SU-DHL-6 (cell line): ENCODE measurements at regions not wholly inside any gene's neighbourhood (a gene's known extent, or its start where the extent isn't known, plus 50 kb on each side); places are given as distances from the start of the nearest gene placed in this dataset.

Experiments
- H2AFZ ChIP-seq: fragments of 200-600 bp; sonication (generic); 2 replicates; pipeline ENCODE4 v1.6.1; 2014; ENCODE audit warnings: low read depth, mild to moderate bottlenecking, moderate library complexity, mixed read lengths, antibody characterized with exemption, low read length; ENCODE audit not compliant: severe bottlenecking
- H3F3A ChIP-seq: fragments of 200-600 bp; shearing (Covaris generic); 2 replicates; pipeline ENCODE4 v1.6.0; 2016; ENCODE audit warnings: antibody characterized with exemption, mild to moderate bottlenecking; ENCODE audit not compliant: insufficient read depth
- H3K27ac ChIP-seq: fragments of 200-600 bp; sonication (generic); 2 replicates; pipeline ENCODE4 v1.5.1; 2016; ENCODE audit warnings: low read depth, mild to moderate bottlenecking, low read length, moderate library complexity, mixed read lengths
- H3K27me3 ChIP-seq: fragments of 200-600 bp; sonication (generic), shearing (Covaris generic); 2 replicates; pipeline ENCODE4 v1.6.0; 2014; ENCODE audit warnings: mild to moderate bottlenecking, low read length
- H3K36me3 ChIP-seq: fragments of 200-600 bp; sonication (generic); 2 replicates; pipeline ENCODE4 v1.6.1; 2014; ENCODE audit warnings: mild to moderate bottlenecking, low read length, mixed read lengths
- H3K4me2 ChIP-seq: fragments of 300-600, 200-600 bp; shearing (Covaris generic), sonication (generic); 2 replicates; pipeline ENCODE4 v1.6.0; 2014; ENCODE audit warnings: low read length, low read depth, mild to moderate bottlenecking; ENCODE audit not compliant: poor library complexity, severe bottlenecking
- H3K4me3 ChIP-seq: fragments of 200-600 bp; sonication (generic); 2 replicates; pipeline ENCODE4 v1.5.1; 2014; ENCODE audit warnings: antibody characterized with exemption, low read length, mild to moderate bottlenecking, mixed read lengths; ENCODE audit not compliant: insufficient read depth, poor library complexity, severe bottlenecking
- H3K79me2 ChIP-seq: fragments of 200-600 bp; sonication (generic); 2 replicates; pipeline ENCODE4 v1.6.1; 2014; ENCODE audit warnings: mild to moderate bottlenecking, low read length, moderate library complexity; ENCODE audit not compliant: insufficient read depth
- H3K9ac ChIP-seq: fragments of 200-600 bp; sonication (generic); 2 replicates; pipeline ENCODE4 v1.7.0; 2014; ENCODE audit warnings: mild to moderate bottlenecking, low read length
- H3K9me2 ChIP-seq: fragments of 200-600 bp; sonication (generic); replicated peaks from 2 replicates; pipeline ENCODE4 v1.6.1; 2014; ENCODE audit warnings: low read length; ENCODE audit not compliant: insufficient read depth
- H3K9me3 ChIP-seq: fragments of 200-600 bp; sonication (generic); 2 replicates; pipeline ENCODE4 v1.6.1; 2014; ENCODE audit warnings: low read length, mixed read lengths; ENCODE audit not compliant: insufficient read depth
- H4K20me1 ChIP-seq: fragments of 200-600 bp; sonication (generic); 2 replicates; pipeline ENCODE4 v1.6.1; 2014; ENCODE audit warnings: low read depth, mild to moderate bottlenecking, antibody characterized with exemption, low read length, moderate library complexity, mixed read lengths
- CTCF ChIP-seq: fragments of 200-600 bp; sonication (generic); IDR thresholded peaks from one replicate; pipeline ENCODE4 v1.5.1; 2017; ENCODE audit warnings: antibody characterized with exemption, mild to moderate bottlenecking, low read length, moderate library complexity; ENCODE audit not compliant: insufficient read depth, poor library complexity, severe bottlenecking
- EZH2phosphoT487 ChIP-seq: fragments of 200-600 bp; sonication (generic), shearing (Covaris generic); conservative IDR thresholded peaks from 2 replicates; pipeline ENCODE4 v1.6.1; 2018; ENCODE audit warnings: mild to moderate bottlenecking, antibody characterized with exemption, low read length, moderate library complexity, mixed read lengths

GRCh38 chr10:21452203-21452602, 73.3 kb downstream of the SKIDA1 start:
- H3K9me3 ChIP-seq: no peaks in the 10 kb centered on the region
- no peaks in the 10 kb centered on the region for H4K20me1 ChIP-seq
- no peaks in the 10 kb centered on the region for H3K9me2 ChIP-seq
- H3K9ac ChIP-seq: no peak overlapping the region
- H3K27me3 ChIP-seq: no peaks in the 10 kb centered on the region
- no peaks in the 10 kb centered on the region for H3F3A ChIP-seq
- no peaks in the 10 kb centered on the region for H3K36me3 ChIP-seq
- no peak for TF ChIP-seq EZH2phosphoT487
- no peak for TF ChIP-seq CTCF
- H2AFZ ChIP-seq: no peak overlapping the region
- H3K4me2 ChIP-seq: no peak overlapping the region
- no peaks in the 10 kb centered on the region for H3K79me2 ChIP-seq
- H3K4me3 ChIP-seq: no peak overlapping the region
- H3K27ac ChIP-seq: no peak overlapping the region

- H3K4me2 ChIP-seq: no peak overlapping the region
- no peaks in the 10 kb centered on the region for H3K9me3 ChIP-seq
- H3K9me2 ChIP-seq: no peaks in the 10 kb centered on the region
- no peak overlapping the region for H2AFZ ChIP-seq
- H3K79me2 ChIP-seq: no peaks in the 10 kb centered on the region
- H3K36me3 ChIP-seq: no peaks in the 10 kb centered on the region
- no peak overlapping the region for H3K27ac ChIP-seq
- H3K9ac ChIP-seq: no peak overlapping the region
- H3F3A ChIP-seq: no peaks in the 10 kb centered on the region
- H4K20me1 ChIP-seq: no peaks in the 10 kb centered on the region
- TF ChIP-seq CTCF (no peak), EZH2phosphoT487 (no peak)
- no peaks in the 10 kb centered on the region for H3K27me3 ChIP-seq
- no peak overlapping the region for H3K4me3 ChIP-seq
Observed at GRCh38 chr10:21449288-21449966, 76.1 kb downstream of the SKIDA1 start.

- no peak overlapping the region for H3K27ac ChIP-seq
- H3K36me3 ChIP-seq: no peaks in the 10 kb centered on the region
- H3K79me2 ChIP-seq: no peaks in the 10 kb centered on the region
- H3K27me3 ChIP-seq: no peaks in the 10 kb centered on the region
- H3K9me3 ChIP-seq: no peaks in the 10 kb centered on the region
- H3K9ac ChIP-seq: no peak overlapping the region
- no peak for TF ChIP-seq CTCF
- no peak for TF ChIP-seq EZH2phosphoT487
- no peaks in the 10 kb centered on the region for H4K20me1 ChIP-seq
- no peak overlapping the region for H3K4me2 ChIP-seq
- no peak overlapping the region for H3K4me3 ChIP-seq
- no peaks in the 10 kb centered on the region for H3F3A ChIP-seq
- no peaks in the 10 kb centered on the region for H3K9me2 ChIP-seq
- H2AFZ ChIP-seq: no peak overlapping the region
Observed at GRCh38 chr10:21445163-21445562, 80.3 kb downstream of the SKIDA1 start.
